ENCODE measurements at regions not wholly inside any gene's neighbourhood (a gene's known extent, or its start where the extent isn't known, plus 50 kb on each side); places are given as distances from the start of the nearest gene placed in this dataset.
A peak's percentile ranks its signal among the peaks of the same experiment; 100 is the strongest.

DNA sequence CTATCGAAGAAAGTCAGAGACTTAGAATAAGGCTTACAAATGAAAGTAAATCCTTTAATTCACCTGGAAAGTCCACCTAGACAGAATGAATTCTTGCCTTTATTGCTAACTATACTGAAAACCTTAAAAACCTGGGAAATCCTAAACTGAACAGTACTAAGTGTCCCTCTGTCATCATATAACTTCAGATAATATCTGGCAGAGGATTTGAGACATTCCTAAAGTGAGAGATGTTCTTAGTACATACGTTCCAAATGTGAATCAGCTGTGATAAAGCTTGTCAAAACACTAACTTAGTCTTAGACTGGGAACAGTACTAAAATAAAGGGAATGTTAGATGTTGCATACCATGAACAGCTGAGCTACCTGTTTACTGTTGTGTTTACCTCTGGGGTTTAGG is 121.7 kb downstream of the TNFSF18 start:
- TF ChIP-seq, protein P1, sequence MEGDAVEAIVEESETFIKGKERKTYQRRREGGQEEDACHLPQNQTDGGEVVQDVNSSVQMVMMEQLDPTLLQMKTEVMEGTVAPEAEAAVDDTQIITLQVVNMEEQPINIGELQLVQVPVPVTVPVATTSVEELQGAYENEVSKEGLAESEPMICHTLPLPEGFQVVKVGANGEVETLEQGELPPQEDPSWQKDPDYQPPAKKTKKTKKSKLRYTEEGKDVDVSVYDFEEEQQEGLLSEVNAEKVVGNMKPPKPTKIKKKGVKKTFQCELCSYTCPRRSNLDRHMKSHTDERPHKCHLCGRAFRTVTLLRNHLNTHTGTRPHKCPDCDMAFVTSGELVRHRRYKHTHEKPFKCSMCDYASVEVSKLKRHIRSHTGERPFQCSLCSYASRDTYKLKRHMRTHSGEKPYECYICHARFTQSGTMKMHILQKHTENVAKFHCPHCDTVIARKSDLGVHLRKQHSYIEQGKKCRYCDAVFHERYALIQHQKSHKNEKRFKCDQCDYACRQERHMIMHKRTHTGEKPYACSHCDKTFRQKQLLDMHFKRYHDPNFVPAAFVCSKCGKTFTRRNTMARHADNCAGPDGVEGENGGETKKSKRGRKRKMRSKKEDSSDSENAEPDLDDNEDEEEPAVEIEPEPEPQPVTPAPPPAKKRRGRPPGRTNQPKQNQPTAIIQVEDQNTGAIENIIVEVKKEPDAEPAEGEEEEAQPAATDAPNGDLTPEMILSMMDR (IDR thresholded peaks at IDR 0.05; ENCODE audit: unreplicated experiment), result no peak
- H3K4me1 Mint-ChIP-seq, result peaks cover 50% of the 10 kb centered on the region

DNA sequence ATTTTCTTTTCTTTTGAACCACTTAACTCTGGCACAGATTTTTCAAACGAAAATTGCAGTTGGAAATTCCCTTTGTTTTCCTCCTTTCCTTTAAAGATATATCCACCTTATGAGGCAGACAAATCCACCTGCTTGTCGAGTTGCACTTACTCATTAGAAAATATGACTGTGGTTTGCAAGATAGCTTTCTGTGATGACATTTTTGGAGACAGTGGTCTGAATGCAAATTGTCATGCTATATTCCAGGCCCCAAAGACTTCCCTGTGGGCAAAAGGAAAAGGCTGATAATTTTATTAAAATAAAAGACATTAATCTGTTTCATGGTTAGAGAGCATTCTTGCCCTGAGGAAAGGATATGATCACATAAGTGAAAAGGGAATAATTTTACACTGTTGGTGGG is 120.6 kb downstream of the TNFSF18 start:
- H3K27me3 Mint-ChIP-seq (ENCODE audit: low read depth), result no peaks in the 10 kb centered on the region
- peaks cover 52% of the 10 kb centered on the region for H3K4me1 Mint-ChIP-seq
- DNase-seq (ENCODE audit: low spot score in 2 of 2, unreplicated experiment in 2 of 2), result no peak
- H3K9me3 Mint-ChIP-seq, result peaks cover 15% of the 10 kb centered on the region
- H3K27ac Mint-ChIP-seq, result peak overlapping the region; percentile 87
- no peak overlapping the region for H3K4me3 Mint-ChIP-seq
- peaks cover 3% of the 10 kb centered on the region for H3K36me3 Mint-ChIP-seq
- TF ChIP-seq, protein P1 (IDR thresholded peaks at IDR 0.05; ENCODE audit: unreplicated experiment), result no peak

More for the DNA sequence above, 121.7 kb downstream of the TNFSF18 start:
- Mint-ChIP-seq H3K27ac (peak overlapping the region; percentile 83), H3K36me3 (peaks cover 3% of the 10 kb centered on the region), H3K4me3 (no peak overlapping the region), H3K27me3 (ENCODE audit: low read depth) (no peaks in the 10 kb centered on the region), H3K9me3 (peaks cover 9% of the 10 kb centered on the region)
- no peak for DNase-seq (ENCODE audit: low spot score in 2 of 2, unreplicated experiment in 2 of 2)

DNA sequence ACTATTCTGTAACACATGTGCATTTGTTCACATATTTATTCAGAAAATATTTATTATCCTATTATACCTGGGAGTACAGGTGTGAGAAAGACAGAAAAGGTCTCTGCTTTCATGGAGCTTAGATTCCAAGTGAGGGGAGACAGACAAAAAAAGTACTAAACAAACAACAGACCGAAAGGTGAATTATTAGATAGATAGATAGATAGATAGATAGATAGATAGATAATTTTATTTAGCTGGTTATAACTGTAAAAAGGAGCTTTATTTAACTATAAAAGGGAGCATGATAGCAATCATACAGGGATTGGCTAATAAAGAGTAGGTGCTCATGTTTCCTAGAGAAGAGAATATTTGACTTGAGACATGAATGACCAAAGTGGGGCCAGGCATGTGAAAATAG is 119.4 kb downstream of the TNFSF18 start:
- TF ChIP-seq, protein P1 (IDR thresholded peaks at IDR 0.05; ENCODE audit: unreplicated experiment), result no peak
- Mint-ChIP-seq H3K27me3 (ENCODE audit: low read depth) (no peaks in the 10 kb centered on the region), H3K36me3 (peaks cover 4% of the 10 kb centered on the region), H3K4me3 (no peak overlapping the region), H3K27ac (no peak overlapping the region), H3K4me1 (peaks cover 44% of the 10 kb centered on the region), H3K9me3 (peaks cover 27% of the 10 kb centered on the region)
- DNase-seq (ENCODE audit: low spot score in 2 of 2, unreplicated experiment in 2 of 2), result no peak

DNA sequence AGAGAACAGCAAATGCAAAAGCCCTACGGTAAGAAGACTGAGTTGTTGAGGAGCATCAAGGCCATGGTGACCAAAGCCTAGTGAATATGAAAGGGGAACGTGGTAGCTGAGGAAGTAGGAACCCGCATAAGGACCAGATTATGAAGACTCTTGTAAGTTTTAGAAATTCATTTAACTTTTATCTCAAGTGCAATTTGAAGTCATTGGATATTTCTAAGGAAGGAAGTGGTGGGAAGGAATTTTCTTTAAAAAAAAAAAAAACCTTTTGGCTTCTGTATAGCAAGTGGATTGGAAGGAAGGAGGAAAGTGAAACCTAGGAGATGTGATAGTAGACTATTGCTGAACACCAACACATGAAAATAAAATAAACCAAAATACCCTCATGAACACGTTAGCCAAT is 119.0 kb downstream of the TNFSF18 start:
- DNase-seq (ENCODE audit: low spot score in 2 of 2, unreplicated experiment in 2 of 2), result no peak
- peaks cover 4% of the 10 kb centered on the region for H3K36me3 Mint-ChIP-seq

DNA sequence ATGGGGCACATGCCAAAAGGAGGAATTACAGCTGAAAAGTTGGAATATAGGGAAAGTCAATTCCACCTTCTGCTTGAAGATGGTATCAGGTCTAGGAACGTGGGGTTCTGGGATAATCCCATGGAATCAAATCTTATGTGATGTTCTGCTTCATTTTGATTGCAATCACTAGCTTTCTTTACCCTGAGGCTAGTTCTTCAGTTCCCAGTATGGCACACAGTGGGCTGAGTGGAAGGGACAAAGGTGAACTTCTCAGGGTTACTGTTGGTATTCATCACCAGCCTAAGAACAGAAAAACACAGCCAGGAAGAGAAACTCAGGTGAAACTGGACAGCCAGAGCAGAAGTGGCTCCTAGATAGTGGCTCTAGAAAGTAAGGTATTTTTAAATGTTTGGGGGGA is 117.8 kb downstream of the TNFSF18 start:
- Mint-ChIP-seq H3K27me3 (ENCODE audit: low read depth) (no peaks in the 10 kb centered on the region), H3K4me3 (no peak overlapping the region), H3K27ac (peak overlapping the region; percentile 70), H3K4me1 (peaks cover 38% of the 10 kb centered on the region), H3K36me3 (peaks cover 5% of the 10 kb centered on the region), H3K9me3 (peaks cover 33% of the 10 kb centered on the region)
- no peak for DNase-seq (ENCODE audit: low spot score in 2 of 2, unreplicated experiment in 2 of 2)
- TF ChIP-seq, protein P1 (IDR thresholded peaks at IDR 0.05; ENCODE audit: unreplicated experiment), result no peak

More for the DNA sequence above, 119.0 kb downstream of the TNFSF18 start:
- Mint-ChIP-seq H3K27ac (no peak overlapping the region), H3K27me3 (ENCODE audit: low read depth) (no peaks in the 10 kb centered on the region), H3K9me3 (peaks cover 30% of the 10 kb centered on the region), H3K4me1 (peaks cover 43% of the 10 kb centered on the region), H3K4me3 (no peak overlapping the region)
- TF ChIP-seq, protein P1 (IDR thresholded peaks at IDR 0.05; ENCODE audit: unreplicated experiment), result no peak

DNA sequence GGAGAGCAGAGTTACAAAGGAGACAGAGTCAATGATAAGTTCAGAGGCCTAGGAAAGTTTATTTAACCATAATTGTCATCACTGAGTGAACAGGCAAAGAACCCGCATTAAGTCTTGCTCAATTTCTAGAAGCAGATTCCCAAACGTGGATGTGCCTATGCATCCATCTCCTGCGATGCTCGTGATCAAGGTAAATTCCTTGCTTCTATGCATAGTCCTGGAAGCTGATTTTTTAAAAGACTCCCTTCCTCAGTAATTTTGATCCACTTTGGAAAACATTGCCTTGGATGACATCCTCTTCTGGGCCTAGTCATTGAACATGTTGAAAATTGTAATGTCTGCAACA is 116.4 kb downstream of the TNFSF18 start:
- no peak for DNase-seq (ENCODE audit: low spot score in 2 of 2, unreplicated experiment in 2 of 2)
- TF ChIP-seq, protein P1 (IDR thresholded peaks at IDR 0.05; ENCODE audit: unreplicated experiment), result no peak
- Mint-ChIP-seq H3K9me3 (peaks cover 39% of the 10 kb centered on the region), H3K36me3 (peaks cover 8% of the 10 kb centered on the region), H3K4me3 (no peak overlapping the region), H3K4me1 (peaks cover 29% of the 10 kb centered on the region), H3K27ac (peak overlapping the region; percentile 88), H3K27me3 (ENCODE audit: low read depth) (no peaks in the 10 kb centered on the region)

Measured in mesothelial cell of epicardium (in vitro differentiated cells).